CD8-positive, alpha-beta memory T cell (primary cell): ENCODE measurements at regions not wholly inside any gene's neighbourhood (a gene's known extent, or its start where the extent isn't known, plus 50 kb on each side); places are given as distances from the start of the nearest gene placed in this dataset.

Experiments used
- CTCF ChIA-PET: fragments of 350-600 bp; sonication (Branson Sonifier 250); formaldehyde crosslinking; loops from one replicate; lab custom pipeline; 2021; ENCODE audit warnings: antibody characterized with exemption; lab: Charles Lee
- POLR2A ChIA-PET: fragments of 350-600 bp; sonication (Branson Sonifier 250); formaldehyde crosslinking; loops from one replicate; lab custom pipeline; 2021; ENCODE audit warnings: antibody characterized with exemption; lab: Charles Lee
- DNase-seq, 5 donors: peaks; one replicate each; pipeline versions ENCODE4 v3.0.0 to v3.0.0-alpha.2; 2020 to 2022; ENCODE audit warnings: mixed read lengths in 1 of 5
- H3K27ac ChIP-seq: one replicate; pipeline ENCODE4 v1.7.0; 2013; ENCODE audit warnings: low read depth, mild to moderate bottlenecking, low read length, moderate library complexity
- H3K27me3 ChIP-seq: 2 replicates; pipeline ENCODE4 v1.7.0; 2013; ENCODE audit warnings: low read length, mild to moderate bottlenecking; ENCODE audit not compliant: insufficient read depth, poor library complexity, severe bottlenecking
- H3K36me3 ChIP-seq: 2 replicates; pipeline ENCODE4 v1.7.0; 2013; ENCODE audit warnings: mild to moderate bottlenecking, low read length, moderate library complexity; ENCODE audit not compliant: insufficient read depth
- H3K4me1 ChIP-seq: 2 replicates; pipeline ENCODE4 v1.7.0; 2013; ENCODE audit warnings: mild to moderate bottlenecking, low read length, moderate library complexity; ENCODE audit not compliant: insufficient read depth
- H3K4me3 ChIP-seq: 2 replicates; pipeline ENCODE4 v1.7.0; 2013; ENCODE audit warnings: mild to moderate bottlenecking, low read length
- H3K9me3 ChIP-seq: 2 replicates; pipeline ENCODE4 v1.7.0; 2013; ENCODE audit warnings: mild to moderate bottlenecking, low read length
- H3K27ac Mint-ChIP-seq, 8 donors: one replicate each; pipeline ENCODE4 v1.8.0; 2020 to 2021; ENCODE audit warnings: mixed read lengths in 8 of 8, mild to moderate bottlenecking in 6 of 8, inconsistent platforms in 3 of 8, moderate library complexity in 3 of 8
- H3K27me3 Mint-ChIP-seq, 2 donors: one replicate each; pipeline ENCODE4 v1.8.0; 2020 to 2021; ENCODE audit warnings: mixed read lengths in 2 of 2, mild to moderate bottlenecking in 1 of 2, moderate library complexity in 1 of 2
- H3K36me3 Mint-ChIP-seq, 3 donors: one replicate each; pipeline ENCODE4 v1.8.0; 2020 to 2021; ENCODE audit warnings: mixed read lengths in 3 of 3, inconsistent platforms in 1 of 3, mild to moderate bottlenecking in 1 of 3
- H3K4me1 Mint-ChIP-seq, 3 donors: one replicate each; pipeline ENCODE4 v1.8.0; 2020 to 2021; ENCODE audit warnings: mixed read lengths in 3 of 3, inconsistent platforms in 1 of 3, mild to moderate bottlenecking in 1 of 3
- H3K4me3 Mint-ChIP-seq, 7 donors: one replicate each; pipeline ENCODE4 v1.8.0; 2020 to 2021; ENCODE audit warnings: mixed read lengths in 7 of 7, mild to moderate bottlenecking in 6 of 7, moderate library complexity in 4 of 7, inconsistent platforms in 2 of 7
- H3K9me3 Mint-ChIP-seq, 5 donors: one replicate each; pipeline ENCODE4 v1.8.0; 2020 to 2022; ENCODE audit warnings: mixed read lengths in 5 of 5, mild to moderate bottlenecking in 3 of 5, moderate library complexity in 2 of 5, inconsistent platforms in 1 of 5

GRCh38 chr1:184919892-184920291, 54.4 kb downstream of the NIBAN1 start:
- Histone ChIP-seq H3K9me3 (no peaks in the 10 kb centered on the region), H3K27ac (no peak overlapping the region), H3K36me3 (no peaks in the 10 kb centered on the region), H3K4me1 (no peaks in the 10 kb centered on the region), H3K27me3 (no peaks in the 10 kb centered on the region), H3K4me3 (no peak overlapping the region)
- ChIA-PET CTCF (no interaction called here), POLR2A (no interaction called here)
- H3K27me3 Mint-ChIP-seq: no peaks in the 10 kb centered on the region
- no peak overlapping the region for H3K4me3 Mint-ChIP-seq
- no peak for DNase-seq
- no peak overlapping the region for H3K27ac Mint-ChIP-seq
- peaks cover 0 to 3% (median 0%) of the 10 kb centered on the region in 5 donors for H3K9me3 Mint-ChIP-seq
- H3K4me1 Mint-ChIP-seq: peaks cover 41 to 67% (median 64%) of the 10 kb centered on the region in 3 donors
- H3K36me3 Mint-ChIP-seq: peaks cover 0 to 9% (median 2%) of the 10 kb centered on the region in 3 donors

- Mint-ChIP-seq H3K9me3 (no peaks in the 10 kb centered on the region), H3K4me1 (peaks cover 30 to 80% (median 67%) of the 10 kb centered on the region in 3 donors), H3K36me3 (peaks cover 0 to 11% (median 3%) of the 10 kb centered on the region in 3 donors), H3K27me3 (no peaks in the 10 kb centered on the region), H3K4me3 (no peak overlapping the region), H3K27ac (peak overlapping the region in 2 of 8 donors; percentile 15 to 18)
- CTCF ChIA-PET: no interaction called here
- H3K36me3 ChIP-seq: no peaks in the 10 kb centered on the region
- DNase-seq: no peak
- H3K4me3 ChIP-seq: no peak overlapping the region
- no peaks in the 10 kb centered on the region for H3K27me3 ChIP-seq
- no peaks in the 10 kb centered on the region for H3K4me1 ChIP-seq
- no peak overlapping the region for H3K27ac ChIP-seq
- H3K9me3 ChIP-seq: no peaks in the 10 kb centered on the region
- POLR2A ChIA-PET: no interaction called here
Measured at GRCh38 chr1:184915463-184916090, 58.7 kb downstream of the NIBAN1 start.

DNA sequence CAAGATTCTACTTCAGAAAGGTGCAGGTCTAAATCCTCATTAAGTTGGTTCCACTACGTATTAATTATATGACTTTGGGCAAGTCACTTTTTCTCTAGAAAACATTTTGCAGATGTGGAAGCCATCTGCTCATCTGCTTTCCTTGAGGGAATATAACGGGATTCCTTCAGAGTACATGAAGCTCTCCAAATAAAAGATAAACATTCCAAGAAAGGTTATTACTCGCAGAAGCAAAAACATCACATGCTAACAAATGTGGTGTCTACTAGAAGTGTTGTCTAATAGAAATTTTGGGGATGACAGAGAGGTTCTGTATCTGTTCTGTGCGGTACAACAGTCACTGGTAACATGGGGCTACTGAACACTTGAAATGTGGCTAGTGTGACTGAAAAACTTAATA, 60.2 kb downstream of the NIBAN1 start:
- Histone ChIP-seq H3K36me3 (no peaks in the 10 kb centered on the region), H3K4me3 (no peak overlapping the region), H3K9me3 (no peaks in the 10 kb centered on the region), H3K27me3 (no peaks in the 10 kb centered on the region), H3K4me1 (no peaks in the 10 kb centered on the region), H3K27ac (no peak overlapping the region)
- Mint-ChIP-seq H3K4me1 (peaks cover 25 to 78% (median 64%) of the 10 kb centered on the region in 3 donors), H3K9me3 (no peaks in the 10 kb centered on the region), H3K36me3 (peaks cover 0 to 13% (median 3%) of the 10 kb centered on the region in 3 donors), H3K4me3 (no peak overlapping the region), H3K27me3 (no peaks in the 10 kb centered on the region), H3K27ac (no peak overlapping the region)
- POLR2A ChIA-PET: no interaction called here
- CTCF ChIA-PET: no interaction called here
- no peak for DNase-seq

DNA sequence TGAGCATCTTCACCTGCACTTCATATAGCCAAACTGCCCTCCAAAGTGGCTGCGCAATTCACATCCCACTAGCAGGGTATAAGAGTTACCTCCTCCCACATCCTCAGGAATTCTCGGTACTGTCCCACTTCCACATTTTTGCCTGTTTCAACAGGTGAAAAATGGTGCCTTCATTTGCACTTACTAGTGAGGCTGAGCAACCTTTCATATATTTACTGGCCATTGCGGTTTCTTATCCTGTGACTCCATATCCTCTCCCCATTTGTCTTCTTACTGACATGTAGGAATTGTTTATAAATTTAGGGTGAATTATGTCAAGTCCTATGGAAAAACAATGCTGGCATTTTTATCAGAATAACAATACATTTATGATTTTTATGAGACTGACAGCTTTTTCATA, 61.9 kb downstream of the NIBAN1 start:
- peak overlapping the region in 4 of 8 donors; percentile 3 to 76 (median 30) for H3K27ac Mint-ChIP-seq
- no peaks in the 10 kb centered on the region for H3K36me3 ChIP-seq
- H3K9me3 Mint-ChIP-seq: no peaks in the 10 kb centered on the region
- no peak overlapping the region for H3K4me3 Mint-ChIP-seq
- no peaks in the 10 kb centered on the region for H3K4me1 ChIP-seq
- no peaks in the 10 kb centered on the region for H3K27me3 Mint-ChIP-seq
- peaks cover 13 to 78% (median 64%) of the 10 kb centered on the region in 3 donors for H3K4me1 Mint-ChIP-seq
- ChIA-PET CTCF (no interaction called here), POLR2A (interaction anchor here (0.5 kb wide), 1 partner anchor 1276 kb away, joined by 3 read pairs; no protein-coding TSS in a partner anchor)
- H3K27ac ChIP-seq: no peak overlapping the region
- H3K36me3 Mint-ChIP-seq: peaks cover 0 to 8% (median 4%) of the 10 kb centered on the region in 3 donors
- no peak overlapping the region for H3K4me3 ChIP-seq
- no peaks in the 10 kb centered on the region for H3K27me3 ChIP-seq
- H3K9me3 ChIP-seq: no peaks in the 10 kb centered on the region
- no peak for DNase-seq

- no peaks in the 10 kb centered on the region for H3K9me3 ChIP-seq
- no peak overlapping the region for H3K4me3 ChIP-seq
- Mint-ChIP-seq H3K9me3 (no peaks in the 10 kb centered on the region), H3K4me1 (peaks cover 11 to 75% (median 64%) of the 10 kb centered on the region in 3 donors), H3K27me3 (no peaks in the 10 kb centered on the region), H3K27ac (no peak overlapping the region), H3K36me3 (peaks cover 0 to 8% (median 4%) of the 10 kb centered on the region in 3 donors), H3K4me3 (no peak overlapping the region)
- CTCF ChIA-PET: interaction anchor here (0.9 kb wide), 1 partner anchor 17 kb away, joined by 3 read pairs; no protein-coding TSS in a partner anchor
- POLR2A ChIA-PET: interaction anchor here (0.5 kb wide), 1 partner anchor 1276 kb away, joined by 3 read pairs; no protein-coding TSS in a partner anchor
- no peak overlapping the region for H3K27ac ChIP-seq
- H3K36me3 ChIP-seq: no peaks in the 10 kb centered on the region
- no peak for DNase-seq
- no peaks in the 10 kb centered on the region for H3K27me3 ChIP-seq
- no peaks in the 10 kb centered on the region for H3K4me1 ChIP-seq
Measured at GRCh38 chr1:184911830-184912229, 62.5 kb downstream of the NIBAN1 start.

DNA sequence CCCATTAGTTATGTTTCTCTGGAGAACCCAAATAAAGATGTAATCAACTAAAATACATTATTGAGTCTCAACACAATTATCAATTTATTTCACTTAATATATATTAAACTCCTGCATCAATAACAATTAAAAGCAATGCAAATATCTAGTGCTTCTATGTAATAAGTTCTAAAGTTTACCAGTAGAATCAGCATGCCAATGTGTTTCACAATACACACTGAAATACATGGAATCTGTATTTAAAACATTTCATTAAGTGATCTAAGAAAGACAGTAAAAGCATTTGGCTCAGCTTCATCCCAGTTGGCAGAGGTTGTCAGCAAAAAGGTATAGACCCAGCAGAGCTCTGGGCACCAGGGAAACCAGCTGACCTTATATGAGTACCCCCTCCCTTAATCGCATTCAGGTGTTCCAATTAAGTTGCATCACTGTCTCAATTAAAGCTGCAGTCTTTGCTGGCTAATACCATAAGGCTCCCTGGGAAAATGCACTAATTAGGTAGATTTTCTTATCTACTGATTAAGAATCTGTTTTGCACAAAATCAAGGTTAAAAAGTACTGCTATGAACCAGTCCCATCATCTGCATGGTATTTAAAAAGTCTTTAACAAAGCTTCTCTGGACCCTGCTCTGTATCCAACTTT, 63.1 kb downstream of the NIBAN1 start:
- Histone ChIP-seq H3K9me3 (no peaks in the 10 kb centered on the region), H3K27ac (no peak overlapping the region), H3K36me3 (no peaks in the 10 kb centered on the region), H3K4me1 (no peaks in the 10 kb centered on the region), H3K4me3 (no peak overlapping the region), H3K27me3 (no peaks in the 10 kb centered on the region)
- Mint-ChIP-seq H3K4me3 (no peak overlapping the region), H3K9me3 (no peaks in the 10 kb centered on the region), H3K27ac (peak overlapping the region in 2 of 8 donors; percentile 57 to 78), H3K36me3 (peaks cover 0 to 8% (median 4%) of the 10 kb centered on the region in 3 donors), H3K4me1 (peaks cover 12 to 73% (median 65%) of the 10 kb centered on the region in 3 donors), H3K27me3 (no peaks in the 10 kb centered on the region)
- POLR2A ChIA-PET: no interaction called here
- CTCF ChIA-PET: interaction anchor here (0.9 kb wide), 1 partner anchor 16 kb away, joined by 3 read pairs; no protein-coding TSS in a partner anchor
- DNase-seq: no peak

DNA sequence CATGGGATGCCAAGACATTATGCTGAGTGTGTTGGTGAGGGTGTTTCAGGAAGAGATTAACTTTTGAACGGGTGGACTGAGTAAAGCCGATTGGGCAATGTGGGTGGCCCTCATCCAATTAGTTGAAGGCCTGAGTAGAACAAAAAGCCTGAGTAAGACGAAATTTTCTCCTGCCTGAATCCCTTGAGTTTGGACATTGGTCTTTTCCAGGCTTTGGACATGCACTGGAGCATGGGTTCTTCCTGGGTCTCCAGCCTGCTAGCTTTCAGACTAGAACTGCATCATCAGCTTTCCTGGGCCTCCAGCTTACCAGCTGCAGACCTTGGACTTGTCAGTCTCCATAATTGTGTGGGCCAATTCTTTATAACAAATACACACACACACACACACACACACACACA, 63.6 kb downstream of the NIBAN1 start:
- DNase-seq: no peak
- Histone ChIP-seq H3K4me1 (no peaks in the 10 kb centered on the region), H3K4me3 (no peak overlapping the region), H3K27me3 (no peaks in the 10 kb centered on the region), H3K36me3 (no peaks in the 10 kb centered on the region), H3K9me3 (no peaks in the 10 kb centered on the region), H3K27ac (no peak overlapping the region)
- ChIA-PET CTCF (no interaction called here), POLR2A (no interaction called here)
- Mint-ChIP-seq H3K4me1 (peaks cover 16 to 74% (median 70%) of the 10 kb centered on the region in 3 donors), H3K36me3 (peaks cover under 1 to 8% (median 4%) of the 10 kb centered on the region in 3 donors), H3K27me3 (no peaks in the 10 kb centered on the region), H3K9me3 (no peaks in the 10 kb centered on the region), H3K27ac (peak overlapping the region in 4 of 8 donors; percentile 62 to 78 (median 70)), H3K4me3 (no peak overlapping the region)

GRCh38 chr1:184910005-184910404, 64.3 kb downstream of the NIBAN1 start:
- Histone ChIP-seq H3K27ac (no peak overlapping the region), H3K9me3 (no peaks in the 10 kb centered on the region), H3K4me1 (peaks cover 5% of the 10 kb centered on the region), H3K36me3 (no peaks in the 10 kb centered on the region), H3K27me3 (no peaks in the 10 kb centered on the region), H3K4me3 (no peak overlapping the region)
- Mint-ChIP-seq H3K36me3 (peaks cover 4 to 7% (median 5%) of the 10 kb centered on the region in 3 donors), H3K9me3 (peaks cover 0 to under 1% (median 0%) of the 10 kb centered on the region in 5 donors), H3K27ac (peak overlapping the region in 2 of 8 donors; percentile 43 to 47), H3K4me1 (peaks cover 21 to 74% (median 71%) of the 10 kb centered on the region in 3 donors), H3K27me3 (no peaks in the 10 kb centered on the region), H3K4me3 (no peak overlapping the region)
- POLR2A ChIA-PET: no interaction called here
- CTCF ChIA-PET: no interaction called here
- no peak for DNase-seq
